ENCODE measurements at regions not wholly inside any gene's neighbourhood (a gene's known extent, or its start where the extent isn't known, plus 50 kb on each side); places are given as distances from the start of the nearest gene placed in this dataset.

DNA sequence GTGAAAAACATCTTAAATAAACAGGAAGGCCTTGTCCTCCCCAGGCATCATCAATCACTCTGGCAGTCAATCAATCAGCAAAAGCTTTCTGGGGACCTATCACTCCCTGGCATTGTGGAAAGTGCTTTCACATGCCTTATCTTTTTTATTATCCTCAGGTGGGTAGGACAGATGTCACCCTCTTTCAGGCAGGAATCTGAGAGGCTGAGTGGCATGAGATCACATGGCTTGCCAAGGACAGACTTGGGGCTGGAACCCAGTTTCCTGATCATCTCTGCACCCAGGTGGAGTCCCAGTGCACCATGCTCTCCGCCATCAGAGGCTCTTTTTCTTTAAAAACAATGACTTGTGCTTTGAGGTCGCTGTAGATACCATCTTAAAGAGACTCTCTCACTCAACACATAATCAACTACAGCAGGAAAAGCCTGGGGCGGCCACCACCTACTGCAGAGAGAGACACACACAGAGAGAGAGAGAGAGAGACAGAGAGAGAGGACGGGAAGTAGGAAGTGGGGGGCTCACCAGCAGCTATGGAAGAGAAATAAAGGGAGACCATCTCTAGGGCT, 282.7 kb downstream of the PTTG2 start (continued):
- TF ChIP-seq PURB (CRISPR knock-in tag; IDR thresholded peaks at IDR 0.05; ENCODE audit: low read depth) = no peak
- TF ChIP-seq RAD51 (IDR thresholded peaks at IDR 0.05; ENCODE audit: borderline replicate concordance, low read depth) = peak; percentile 36; the same call in 1 of the 2 replicates
- no peak for TF ChIP-seq ATF6 (CRISPR knock-in tag; IDR thresholded peaks at IDR 0.05)
- no peak for TF ChIP-seq PRDM10 (IDR thresholded peaks at IDR 0.05; ENCODE audit: partially characterized antibody)
- peak; percentile 36; the same call in 1 of the 2 replicates for TF ChIP-seq KLF16 (IDR thresholded peaks at IDR 0.05)
- TF ChIP-seq ZNF311 (CRISPR knock-in tag; IDR thresholded peaks at IDR 0.05) = no peak
- TF ChIP-seq TAF1 (IDR thresholded peaks at IDR 0.05; ENCODE audit: control insufficient read depth, extremely low read depth, insufficient read depth, low read length, severe bottlenecking) = peak; percentile 18
- peak; percentile 71 for TF ChIP-seq CBFA2T2 (conservative IDR thresholded peaks at IDR 0.05)
- 0 out of 2 replicates have a peak, but pooled peaks have one; percentile 11 for TF ChIP-seq SMC3 (conservative IDR thresholded peaks at IDR 0.05; ENCODE audit: insufficient read depth, low read depth, low read length)
- no peak for TF ChIP-seq KHSRP (IDR thresholded peaks at IDR 0.05)
- no peak for TF ChIP-seq ZBTB40 (IDR thresholded peaks at IDR 0.05)
- no peak for TF ChIP-seq ZBTB40 (CRISPR knock-in tag; IDR thresholded peaks at IDR 0.05)
- TF ChIP-seq ZNF41 (CRISPR knock-in tag; conservative IDR thresholded peaks at IDR 0.05) = 0 out of 2 replicates have a peak, but pooled peaks have one; percentile 20

Measured in K562 (cell line).